GM19238 (cell line): ENCODE measurements at regions not wholly inside any gene's neighbourhood (a gene's known extent, or its start where the extent isn't known, plus 50 kb on each side); places are given as distances from the start of the nearest gene placed in this dataset.
"Not testable (repeated sequence)": the region's sequence is repeated elsewhere in the genome, so short reads cannot be mapped to it uniquely, and the experiment has no call there.

Source experiments
- DNase-seq: peaks from one replicate; pipeline ENCODE4 v3.0.0; 2011; ENCODE audit warnings: low spot score; ENCODE audit not compliant: insufficient read length

DNA sequence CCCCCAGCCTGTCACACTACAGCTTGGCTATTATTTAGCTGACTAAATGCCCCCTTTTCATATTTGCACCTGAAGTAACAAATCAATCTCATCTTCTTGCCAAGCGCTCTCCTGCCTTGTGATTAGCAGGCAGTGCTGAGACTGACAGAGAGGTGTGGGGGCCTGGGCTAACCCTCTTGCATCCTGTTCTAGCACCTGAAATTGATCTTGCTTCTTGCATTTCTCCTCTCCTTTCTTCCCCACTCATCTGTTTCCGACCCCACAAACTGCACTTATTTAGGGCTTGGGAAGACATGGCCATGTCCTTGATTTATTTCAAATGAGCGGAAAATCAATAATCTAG is 309.0 kb upstream of the PROK2 start:
- no peak for DNase-seq

DNA sequence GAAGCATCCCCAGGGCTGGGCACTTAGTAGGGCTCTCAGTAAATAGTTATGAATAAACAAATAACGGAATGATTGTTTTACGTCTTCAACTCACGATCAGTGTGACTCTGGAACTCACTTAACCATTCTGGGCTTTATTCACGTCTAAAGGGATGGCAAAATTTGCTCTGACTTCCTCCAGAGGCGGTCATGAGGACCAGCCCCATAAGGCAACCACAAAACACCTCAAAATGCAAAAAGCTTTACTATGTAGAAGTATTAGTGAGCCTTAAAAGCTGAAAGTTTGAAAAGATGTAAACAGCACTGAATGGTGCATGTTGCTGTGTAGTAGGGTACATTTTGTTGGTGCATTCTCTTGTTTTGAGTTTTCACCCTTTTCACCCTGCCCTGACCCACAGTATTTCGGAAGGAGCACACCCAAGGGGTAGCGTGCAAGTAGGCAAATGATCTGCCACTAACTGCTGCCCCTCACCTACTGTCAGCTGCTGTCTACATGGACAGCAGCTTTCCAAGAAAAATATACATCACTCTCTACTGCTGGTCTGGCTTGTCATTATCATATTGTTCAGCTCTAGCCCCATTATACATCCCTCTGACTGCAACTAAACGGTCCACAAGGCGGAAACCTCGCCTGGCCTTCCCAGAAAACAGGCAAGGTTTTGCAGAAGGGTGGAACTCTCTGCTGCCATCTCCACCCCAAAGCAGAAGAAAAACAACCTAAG is 308.5 kb upstream of the PROK2 start:
- DNase-seq: no peak

DNA sequence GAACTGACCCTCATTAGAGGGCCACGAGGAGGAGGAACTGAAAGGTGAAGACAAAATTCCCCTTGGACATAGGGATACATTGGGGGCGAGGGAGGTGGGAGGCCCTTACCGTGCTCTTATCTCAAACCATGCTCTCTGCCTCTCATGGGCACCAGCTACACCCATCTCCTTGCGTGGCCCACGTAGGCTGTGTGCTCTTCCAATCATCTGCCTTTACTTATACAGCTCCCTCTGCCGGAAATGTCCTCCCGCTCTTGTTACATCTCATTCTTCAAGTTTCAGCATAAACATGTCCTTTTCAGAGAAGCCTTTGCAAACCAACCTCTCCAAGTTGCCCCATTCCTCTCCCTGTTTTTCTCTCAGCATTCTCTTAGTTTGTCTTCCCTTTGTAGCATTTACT is 307.8 kb upstream of the PROK2 start:
- DNase-seq: no peak

DNA sequence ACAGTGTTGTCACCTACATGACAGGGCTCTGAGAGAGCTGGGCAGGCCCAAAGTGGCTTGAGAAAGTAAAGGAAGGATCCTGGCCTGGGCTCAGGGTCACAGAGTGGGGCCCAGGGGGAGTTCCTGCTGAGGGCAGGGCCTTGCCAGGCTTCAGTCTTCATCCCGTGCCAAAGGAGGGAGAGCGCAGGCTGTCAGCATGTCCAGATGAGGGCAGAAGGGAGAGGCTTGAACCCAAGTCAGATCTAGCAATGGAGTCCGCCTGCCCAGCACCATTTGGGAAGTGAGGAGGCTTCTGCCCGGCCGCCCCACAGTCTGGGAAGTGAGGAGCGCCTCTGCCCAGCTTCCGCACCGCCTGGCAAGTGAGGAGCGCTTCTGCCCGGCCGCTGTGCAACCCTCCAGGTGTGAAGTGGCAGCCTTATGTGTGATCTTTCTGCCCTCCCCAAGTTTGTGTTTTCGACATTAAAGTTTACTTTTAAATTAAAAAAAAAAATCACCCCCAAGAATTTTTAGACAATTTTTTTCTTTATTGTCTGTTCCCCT is 303.6 kb upstream of the PROK2 start:
- DNase-seq: no peak

DNA sequence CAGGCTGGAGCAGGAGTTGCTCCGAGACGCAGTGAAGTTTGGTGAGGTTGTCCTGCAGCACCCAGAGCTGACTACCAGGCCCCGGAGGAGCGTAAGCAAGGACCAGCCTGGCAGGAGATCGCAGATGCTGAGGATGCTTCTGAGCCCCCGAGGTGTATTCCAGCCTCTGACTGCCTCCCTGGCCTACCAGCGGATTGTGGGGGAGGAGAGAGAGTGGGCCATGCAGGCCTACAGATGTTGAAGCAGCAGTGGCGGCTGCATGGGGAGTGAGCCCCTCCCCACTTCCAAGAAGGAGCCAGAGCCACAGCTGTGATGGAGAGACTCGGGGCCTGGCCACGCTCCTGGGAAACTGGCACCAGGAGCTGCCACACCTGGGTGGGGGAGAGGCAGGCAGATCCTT is 302.5 kb upstream of the PROK2 start:
- DNase-seq: no peak

DNA sequence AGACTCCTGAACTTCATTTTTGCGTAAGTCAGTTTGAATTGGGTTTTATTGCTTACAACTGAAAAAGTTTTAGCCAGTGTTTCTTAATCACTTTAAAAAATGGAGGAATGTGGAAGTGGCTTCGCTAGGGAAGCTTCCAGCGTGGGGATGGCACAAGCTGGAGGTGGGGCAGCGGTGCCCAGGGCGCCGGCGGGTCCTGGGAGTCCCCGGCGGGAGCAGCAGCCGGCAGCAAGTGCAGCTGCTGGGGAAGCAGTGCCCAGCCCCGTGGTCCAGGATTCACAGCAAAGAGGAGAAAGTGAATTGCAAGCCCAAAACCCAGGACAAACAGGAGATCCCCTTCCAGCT is 301.8 kb upstream of the PROK2 start:
- no peak for DNase-seq

DNA sequence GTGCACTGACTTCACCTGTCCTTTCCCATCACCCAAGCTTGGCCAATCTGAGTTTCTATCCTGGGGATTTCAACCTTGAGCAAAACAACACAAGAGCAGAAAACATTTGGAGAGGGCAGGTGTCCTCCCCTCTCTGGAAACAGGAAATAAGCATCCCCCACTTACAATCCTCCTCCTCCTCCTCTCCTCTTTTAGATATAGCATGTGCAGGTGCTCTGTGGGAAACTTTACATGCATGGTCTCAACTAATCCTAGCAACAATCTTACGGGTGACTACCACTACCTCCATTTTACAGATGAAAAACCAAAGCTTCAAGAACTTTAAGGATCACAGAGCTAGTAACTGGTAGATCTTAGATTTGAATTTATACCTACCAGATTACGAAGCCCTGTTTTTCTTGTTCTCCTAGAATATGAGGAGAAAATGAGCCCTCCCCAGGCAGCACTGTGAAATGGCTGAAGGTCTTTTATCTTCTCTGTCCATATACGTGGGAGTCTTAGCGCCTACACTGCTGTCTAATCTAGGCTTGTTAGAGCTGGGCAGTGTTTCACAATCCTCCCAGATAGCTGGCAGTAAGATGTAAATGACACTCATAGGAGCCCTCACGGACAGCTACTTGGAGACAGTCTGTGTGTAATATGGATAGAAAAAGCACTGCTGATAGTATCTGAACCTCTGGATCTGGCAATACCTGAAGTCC is 301.2 kb upstream of the PROK2 start:
- no peak for DNase-seq

DNA sequence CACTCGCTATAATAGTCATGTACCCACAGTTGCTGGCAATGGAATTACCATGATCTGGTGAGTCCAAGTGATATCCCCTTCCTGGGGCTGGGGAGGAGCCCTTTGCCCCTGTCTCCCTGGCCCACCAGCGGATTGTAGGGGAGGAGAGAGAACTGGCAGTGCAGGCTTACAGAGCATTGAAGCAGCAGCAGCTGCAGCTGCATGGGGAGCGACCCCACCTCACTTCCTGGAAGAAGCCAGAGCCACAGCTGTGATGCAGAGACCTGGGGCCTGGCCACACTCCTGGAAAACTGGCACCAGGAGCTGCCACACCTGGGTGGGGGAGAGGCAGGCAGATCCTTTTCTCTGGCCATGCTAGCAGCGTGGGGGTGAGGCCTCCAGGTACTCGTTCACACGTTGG is 300.1 kb upstream of the PROK2 start:
- DNase-seq: no peak

DNA sequence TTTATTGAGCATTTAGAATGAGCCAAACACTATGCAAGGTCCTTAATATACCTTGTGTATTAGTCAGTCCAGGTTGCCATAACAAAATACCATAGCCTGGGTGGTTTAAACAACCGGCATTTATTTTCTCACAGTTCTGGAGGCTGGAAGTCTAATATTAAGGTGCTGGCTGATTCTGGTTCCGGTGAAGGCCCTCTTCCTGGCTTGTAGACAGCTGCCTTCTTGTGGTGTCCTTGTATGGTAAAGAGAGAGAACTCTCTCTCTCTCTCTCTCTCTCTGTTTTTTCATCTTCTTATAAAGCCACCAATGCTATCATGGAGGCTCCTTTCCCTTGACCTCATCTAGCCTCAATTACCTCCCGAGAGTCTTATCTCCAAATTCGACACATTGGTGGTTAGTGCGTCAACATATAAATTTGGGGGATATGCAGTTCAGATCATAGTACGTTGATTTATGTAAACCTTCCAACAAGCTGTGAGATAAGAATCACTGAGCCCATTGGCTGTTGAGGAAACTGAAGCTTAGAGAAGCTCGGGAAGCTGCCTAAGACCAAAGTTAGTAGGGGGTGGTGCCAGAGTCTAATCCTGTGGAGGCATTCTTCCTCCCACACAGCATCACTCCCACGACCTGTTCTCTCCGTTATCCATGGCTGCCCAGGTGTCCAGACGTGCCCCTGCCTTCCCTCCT is 298.0 kb upstream of the PROK2 start:
- DNase-seq: no peak

DNA sequence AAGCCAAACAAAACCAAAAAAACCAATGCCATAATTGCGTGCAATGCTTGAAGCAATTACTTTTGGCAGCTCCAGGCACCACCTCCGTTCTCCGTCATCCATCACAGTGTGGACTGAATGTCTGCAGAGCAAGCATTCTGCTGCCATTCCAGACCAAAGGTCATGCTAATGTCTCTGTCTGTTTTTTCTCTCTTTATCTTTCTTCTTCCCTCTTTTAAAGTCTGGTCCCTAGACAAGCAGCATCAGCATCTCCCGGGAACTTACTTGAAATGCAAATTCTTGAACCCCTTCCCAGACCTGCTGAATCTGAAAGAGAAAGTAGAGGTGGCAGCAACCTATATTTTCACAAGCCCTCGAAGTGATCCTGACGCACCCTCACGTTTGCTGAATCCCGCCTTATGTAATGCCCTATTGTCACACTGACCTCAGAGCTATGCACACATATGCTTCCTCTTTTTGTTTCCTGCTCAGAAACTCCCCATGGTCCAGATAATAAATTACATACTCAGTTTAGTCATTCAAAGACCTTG is 297.3 kb upstream of the PROK2 start:
- peak; percentile 54 for DNase-seq

DNA sequence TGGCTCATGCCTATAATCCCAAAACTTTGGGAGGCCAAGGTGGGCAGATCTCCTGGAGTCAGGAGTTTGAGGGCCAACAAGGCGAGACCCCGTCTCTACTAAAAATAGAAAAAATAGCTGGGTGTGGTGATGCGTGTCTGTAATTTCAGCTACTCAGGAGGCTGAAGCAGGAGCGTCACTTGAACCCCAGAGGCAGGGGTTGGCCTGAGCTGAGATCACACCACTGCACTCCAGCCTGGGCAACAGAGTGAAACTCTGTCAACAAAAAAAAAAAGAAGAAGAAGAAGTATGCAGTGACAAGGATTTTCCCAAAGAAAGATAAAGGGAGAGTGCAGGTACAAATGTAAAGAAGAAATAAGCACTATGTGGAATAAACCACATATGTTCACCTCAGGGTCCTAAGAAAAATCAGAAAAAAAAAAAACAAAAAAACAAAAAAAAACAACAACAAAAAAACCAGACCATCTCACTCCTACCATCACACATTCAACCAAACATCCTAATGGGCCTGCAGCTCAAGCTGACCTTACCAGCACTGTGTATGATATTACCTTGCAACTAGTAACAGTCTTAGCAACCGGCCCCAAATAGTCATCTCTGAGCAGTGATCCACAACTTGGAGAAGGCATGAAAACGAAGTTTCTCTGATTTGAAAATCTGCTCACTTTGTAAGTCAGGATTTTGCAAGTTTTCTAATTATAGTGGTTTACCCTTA is 296.7 kb upstream of the PROK2 start:
- DNase-seq: no peak

DNA sequence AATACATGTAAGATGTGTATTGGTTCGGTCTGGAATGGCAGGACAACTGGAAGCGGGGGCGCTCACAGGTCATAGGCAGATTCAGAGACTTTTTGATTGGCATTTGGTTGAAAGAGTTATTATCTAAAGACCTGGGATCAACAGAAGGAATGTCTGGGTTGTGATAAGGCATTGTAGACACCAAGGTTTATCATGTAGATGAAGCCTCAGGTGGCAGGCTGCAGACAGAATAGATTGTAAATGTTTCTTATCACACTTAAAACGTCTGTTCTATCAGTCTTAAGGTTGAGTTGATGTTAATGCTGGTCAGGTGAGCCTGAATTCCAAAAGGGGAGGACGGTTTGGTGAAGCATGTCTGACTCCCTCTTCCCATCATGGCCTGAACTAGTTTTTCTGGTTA is 295.9 kb upstream of the PROK2 start:
- no peak for DNase-seq

DNA sequence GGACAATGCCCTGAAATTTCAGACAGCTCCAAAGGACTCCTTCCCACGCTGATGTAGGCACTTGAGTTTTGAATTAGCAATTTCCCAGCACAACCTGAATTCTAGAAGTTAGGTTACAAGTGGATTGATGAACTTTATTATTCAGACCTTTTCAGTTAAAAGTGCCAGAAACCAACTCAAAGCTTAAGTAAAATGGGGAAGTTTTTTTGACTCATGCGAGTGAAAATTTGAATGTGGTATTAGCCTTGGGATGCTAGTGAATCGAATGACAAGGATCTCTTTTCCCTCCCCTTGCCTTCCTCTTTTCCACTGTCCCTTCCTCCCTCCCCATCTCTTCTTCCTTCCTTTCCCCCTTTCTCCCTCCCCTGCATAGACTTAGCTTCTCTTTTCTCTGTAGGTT is 295.1 kb upstream of the PROK2 start:
- DNase-seq: no peak

DNA sequence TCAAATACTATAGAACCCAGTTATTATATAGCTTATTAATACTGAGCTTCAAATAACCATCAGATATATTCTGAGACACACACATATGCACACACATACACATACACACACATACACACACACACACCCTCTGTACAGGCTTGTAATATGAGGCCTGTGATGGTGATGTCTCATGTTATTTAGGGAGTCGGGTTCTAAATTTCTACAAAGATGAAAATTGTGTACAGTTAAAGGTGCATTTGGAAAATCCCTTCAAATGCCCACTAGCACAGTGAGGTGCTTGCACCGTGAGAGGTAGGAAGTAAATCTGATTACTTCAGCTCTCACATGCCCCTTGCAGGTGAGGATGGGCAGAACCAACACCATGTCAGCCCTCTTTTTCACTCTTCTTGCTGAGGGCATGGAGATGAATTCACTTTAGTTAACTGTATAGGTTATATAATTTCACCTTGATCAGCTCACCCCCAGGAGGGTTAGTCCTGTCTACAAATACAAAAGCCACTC is 294.5 kb upstream of the PROK2 start:
- no peak for DNase-seq

DNA sequence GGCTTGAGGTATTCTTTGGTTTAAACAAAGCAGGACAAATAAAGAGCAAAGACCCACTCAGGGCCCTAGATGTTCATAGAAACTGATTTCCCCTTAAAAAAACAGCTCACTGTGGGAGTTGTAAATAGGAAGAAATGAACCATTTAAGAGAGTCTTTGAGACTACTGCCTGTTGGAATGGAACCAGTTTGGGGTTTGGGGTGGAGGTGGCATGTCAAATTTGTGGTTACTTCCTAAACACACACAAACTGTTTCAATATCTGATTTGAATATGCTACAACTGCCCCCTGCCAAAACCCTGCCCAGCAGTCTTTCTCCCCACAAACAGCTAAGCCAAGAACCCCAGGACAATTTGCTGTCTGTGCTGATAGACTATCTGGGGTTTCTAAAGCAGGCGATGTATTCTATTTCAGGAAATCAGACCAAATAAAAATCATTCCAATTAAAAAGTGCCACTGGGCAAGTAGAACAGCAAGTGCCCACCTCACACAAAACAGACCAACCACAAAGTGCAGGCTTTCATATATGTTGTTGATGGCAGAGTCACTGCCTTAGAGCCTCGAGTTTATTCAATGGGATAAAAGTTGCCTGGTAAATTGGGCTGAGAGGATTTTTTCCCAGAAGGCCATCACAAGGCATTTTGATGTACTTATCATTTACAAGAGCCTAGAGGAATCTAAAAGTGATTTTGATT is 293.9 kb upstream of the PROK2 start:
- DNase-seq: no peak

DNA sequence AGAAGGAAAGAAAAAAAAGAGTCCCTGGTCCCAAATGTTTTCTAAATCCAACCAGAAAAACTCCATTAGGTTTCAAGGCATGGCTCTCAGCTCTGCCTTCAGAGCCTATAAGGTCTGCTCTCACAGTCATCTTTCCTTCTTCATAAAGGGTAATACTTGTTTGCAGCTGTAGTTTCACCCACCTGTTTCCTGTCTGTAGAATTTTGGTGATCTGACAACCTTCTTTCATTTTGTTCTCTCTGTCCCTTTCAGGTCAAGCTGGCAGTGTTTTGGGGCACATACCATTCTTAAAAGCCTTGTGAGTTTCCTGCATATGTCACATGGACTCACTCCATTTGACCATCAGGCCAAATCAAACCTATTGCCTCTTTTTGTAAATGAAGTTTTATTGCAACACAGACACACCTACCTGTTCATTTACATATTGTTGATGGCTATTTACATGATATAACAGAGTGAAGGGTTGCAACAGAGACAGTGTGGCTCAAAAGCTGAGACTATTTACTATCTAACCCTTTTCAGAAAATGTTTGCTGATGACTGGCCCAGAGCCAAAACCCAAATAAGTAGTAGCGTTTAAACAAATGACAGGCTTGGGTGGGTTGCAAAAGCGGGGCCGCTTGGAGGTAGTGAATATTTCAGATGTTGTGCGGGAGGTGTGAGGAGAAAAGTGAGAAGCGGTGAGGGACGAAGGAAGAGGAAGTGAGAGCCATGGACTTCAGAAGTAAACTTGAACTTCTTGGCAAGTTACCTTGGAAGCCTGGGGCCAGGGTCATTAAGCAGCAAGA is 292.7 kb upstream of the PROK2 start:
- DNase-seq: no peak

DNA sequence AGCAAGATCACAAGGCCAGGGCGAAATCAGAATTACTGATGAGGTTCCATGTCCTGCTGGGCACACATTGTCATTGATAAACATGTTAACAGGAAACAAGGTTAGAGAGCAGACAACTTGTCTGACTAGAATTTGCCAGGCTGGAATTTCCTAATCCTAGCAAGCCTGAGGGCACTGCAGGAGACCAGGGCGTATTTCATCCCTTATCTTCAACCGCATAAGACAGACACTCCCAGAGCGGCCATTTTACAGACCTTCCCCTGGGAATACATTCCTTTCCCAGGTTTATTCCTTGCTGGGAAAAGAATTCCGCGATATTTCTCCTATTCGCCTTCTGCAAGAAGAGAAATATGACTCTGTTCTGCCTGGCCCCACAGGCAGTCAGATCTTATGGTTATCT is 290.9 kb upstream of the PROK2 start:
- DNase-seq: not testable (repeated sequence)

DNA sequence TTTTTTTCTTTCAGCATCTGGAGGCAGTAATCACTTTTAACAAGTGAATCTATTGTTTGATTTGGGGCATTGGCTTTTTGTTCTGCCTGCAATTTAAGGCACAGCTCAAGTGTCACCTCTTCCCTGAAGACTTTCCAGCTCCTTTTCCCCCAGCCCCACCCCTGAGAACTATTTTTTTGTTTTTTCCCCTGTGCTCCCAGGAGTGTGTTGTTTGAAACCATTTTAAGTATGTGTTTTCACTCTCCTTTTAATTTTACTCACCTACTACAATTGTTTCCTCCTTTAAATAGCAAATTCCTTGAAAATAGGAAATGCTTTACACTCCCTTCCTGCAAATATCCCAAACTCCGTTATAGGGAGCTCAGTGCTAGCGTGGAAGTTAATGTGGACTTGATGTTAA is 286.7 kb upstream of the PROK2 start:
- DNase-seq: no peak

DNA sequence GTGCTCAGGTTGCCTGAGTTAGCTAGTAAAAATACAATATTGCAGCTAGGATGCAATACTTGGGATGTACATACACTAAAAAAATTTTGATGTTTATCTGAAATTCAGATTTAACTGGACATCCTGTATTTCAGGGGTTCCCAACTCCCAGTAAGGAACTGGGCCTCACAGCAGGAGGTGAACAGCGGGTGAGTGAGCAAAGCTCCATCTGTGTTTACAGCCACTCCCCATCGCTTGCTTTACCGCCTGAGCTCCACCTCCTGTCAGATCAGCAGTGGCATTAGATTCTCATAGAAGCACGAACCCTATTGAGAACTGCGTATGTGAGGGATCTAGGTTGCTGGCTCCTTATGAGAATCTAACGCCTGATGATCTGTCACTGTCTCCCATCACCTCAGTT is 285.1 kb upstream of the PROK2 start:
- no peak for DNase-seq

DNA sequence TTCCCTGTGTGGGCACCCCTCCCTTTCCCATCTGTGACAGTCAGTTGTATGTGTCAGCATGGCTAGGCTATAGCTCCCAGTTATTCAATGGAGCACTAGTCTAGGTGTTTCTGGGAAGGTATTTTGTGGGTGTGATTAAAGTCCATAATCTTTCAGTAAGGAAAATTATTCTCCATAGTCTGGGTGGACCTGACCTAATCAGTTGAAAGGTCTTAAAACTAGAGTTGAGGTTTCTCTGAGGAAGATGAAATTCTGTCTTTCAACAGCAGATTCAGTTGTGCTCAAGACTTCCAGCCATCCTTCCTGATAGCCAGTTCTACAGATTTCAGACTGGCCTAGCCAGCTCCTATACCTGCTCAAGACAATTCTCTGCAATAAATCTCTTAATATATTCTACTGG is 284.6 kb upstream of the PROK2 start:
- DNase-seq: no peak
